ENCODE measurements at regions not wholly inside any gene's neighbourhood (a gene's known extent, or its start where the extent isn't known, plus 50 kb on each side); places are given as distances from the start of the nearest gene placed in this dataset.

DNA sequence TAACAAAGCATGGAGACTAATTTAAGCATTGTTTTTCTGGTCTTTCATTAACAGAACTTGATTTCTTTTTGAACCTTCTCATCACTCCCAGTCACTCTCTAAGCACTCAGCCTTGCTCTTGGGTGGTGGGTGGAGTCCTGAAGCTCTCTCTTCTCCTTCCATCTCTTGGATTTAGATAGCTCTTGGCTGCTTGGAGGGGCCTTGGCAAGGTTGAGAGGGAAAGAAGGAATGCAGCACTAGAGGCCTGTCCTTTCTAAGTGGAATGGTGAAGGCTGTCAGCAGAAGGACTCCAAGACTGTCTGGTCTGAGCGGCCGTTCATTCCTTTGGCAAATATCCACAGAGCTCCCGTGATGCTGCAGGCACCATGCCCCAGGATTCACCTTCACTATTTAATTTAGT, 168.6 kb upstream of the E2F8 start:
- TF ChIP-seq, protein P1, sequence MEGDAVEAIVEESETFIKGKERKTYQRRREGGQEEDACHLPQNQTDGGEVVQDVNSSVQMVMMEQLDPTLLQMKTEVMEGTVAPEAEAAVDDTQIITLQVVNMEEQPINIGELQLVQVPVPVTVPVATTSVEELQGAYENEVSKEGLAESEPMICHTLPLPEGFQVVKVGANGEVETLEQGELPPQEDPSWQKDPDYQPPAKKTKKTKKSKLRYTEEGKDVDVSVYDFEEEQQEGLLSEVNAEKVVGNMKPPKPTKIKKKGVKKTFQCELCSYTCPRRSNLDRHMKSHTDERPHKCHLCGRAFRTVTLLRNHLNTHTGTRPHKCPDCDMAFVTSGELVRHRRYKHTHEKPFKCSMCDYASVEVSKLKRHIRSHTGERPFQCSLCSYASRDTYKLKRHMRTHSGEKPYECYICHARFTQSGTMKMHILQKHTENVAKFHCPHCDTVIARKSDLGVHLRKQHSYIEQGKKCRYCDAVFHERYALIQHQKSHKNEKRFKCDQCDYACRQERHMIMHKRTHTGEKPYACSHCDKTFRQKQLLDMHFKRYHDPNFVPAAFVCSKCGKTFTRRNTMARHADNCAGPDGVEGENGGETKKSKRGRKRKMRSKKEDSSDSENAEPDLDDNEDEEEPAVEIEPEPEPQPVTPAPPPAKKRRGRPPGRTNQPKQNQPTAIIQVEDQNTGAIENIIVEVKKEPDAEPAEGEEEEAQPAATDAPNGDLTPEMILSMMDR (IDR thresholded peaks at IDR 0.05), result no peak
- no peak for TF ChIP-seq EZH2 (IDR thresholded peaks at IDR 0.05; ENCODE audit: borderline replicate concordance, insufficient read depth, low read depth, low read length, poor library complexity, severe bottlenecking)

Measured in B cell (primary cell).